Forelimb muscle (tissue), 1 donor: ENCODE measurements at regions not wholly inside any gene's neighbourhood (a gene's known extent, or its start where the extent isn't known, plus 50 kb on each side); places are given as distances from the start of the nearest gene placed in this dataset.
A peak's percentile ranks its signal among the peaks of the same experiment; 100 is the strongest.

Experiments
- DNase-seq: peaks from one replicate; pipeline ENCODE4 v3.0.0-alpha.2; 2013; ENCODE audit warnings: low read depth

DNA sequence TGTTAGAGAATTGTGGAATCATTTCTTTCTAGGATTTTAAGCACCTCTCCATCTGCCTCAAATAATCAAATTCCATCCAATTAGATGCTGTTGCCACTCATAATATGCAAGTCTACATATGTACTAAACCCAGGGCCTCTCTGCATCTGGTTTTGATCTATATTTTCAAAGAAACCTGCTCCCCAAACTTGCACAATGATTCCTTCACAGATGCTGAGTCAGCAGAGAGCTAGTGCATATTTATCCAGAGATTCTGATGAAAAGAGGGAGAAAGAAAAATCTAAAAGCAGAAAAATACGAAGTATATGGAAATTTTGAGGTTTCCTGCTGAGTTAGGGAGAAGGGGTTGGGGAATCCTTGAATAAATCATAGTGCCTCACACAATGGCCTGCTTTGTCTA is 235.1 kb upstream of the RBFOX1 start:
- DNase-seq, result no peak

DNA sequence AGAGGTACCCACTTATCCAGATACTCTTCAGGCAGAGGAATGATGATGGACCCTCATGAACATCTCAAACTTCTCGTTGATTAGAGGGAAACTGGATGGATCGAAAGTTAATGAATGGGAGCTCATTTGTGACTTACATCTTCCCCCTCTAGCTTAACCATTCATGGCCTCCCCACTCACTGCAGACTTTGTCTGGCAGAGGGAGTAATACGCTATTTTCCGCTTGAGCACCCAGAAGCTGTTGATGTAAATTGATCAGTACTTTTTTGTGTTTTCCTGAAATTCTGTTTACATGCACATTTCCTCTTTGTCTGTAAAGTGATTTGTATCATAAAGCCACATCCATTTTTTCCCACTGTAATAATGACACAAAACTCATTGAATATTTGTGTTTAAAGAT is 239.1 kb upstream of the RBFOX1 start:
- DNase-seq, result no peak

DNA sequence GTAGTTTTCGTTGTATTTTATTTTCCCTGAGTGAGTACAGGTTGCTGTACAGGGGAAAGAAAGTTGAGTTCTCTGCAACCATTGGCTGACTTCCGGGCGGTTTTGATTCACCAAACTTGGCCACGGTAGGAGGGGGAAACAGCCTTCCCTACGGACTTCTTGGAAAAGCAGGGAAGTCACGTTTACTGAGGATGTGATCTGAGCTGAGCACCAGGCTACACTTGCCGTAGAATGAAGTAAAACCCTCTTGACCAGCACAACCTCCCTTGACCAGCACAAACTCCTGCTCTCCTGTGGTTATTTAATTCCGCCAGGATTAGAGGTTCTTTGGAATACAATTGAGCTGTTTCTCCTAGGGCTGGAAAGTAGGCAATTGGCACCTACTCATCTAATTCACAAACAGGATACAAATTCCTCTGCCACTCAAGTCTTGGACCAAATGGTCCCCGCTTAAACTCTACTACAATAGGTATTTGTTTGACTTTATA is 242.0 kb upstream of the RBFOX1 start:
- DNase-seq, result no peak

- DNase-seq, result no peak
These were observed 242.9 kb upstream of the RBFOX1 start for GRCh38 chr16:7089751-7090150.

DNA sequence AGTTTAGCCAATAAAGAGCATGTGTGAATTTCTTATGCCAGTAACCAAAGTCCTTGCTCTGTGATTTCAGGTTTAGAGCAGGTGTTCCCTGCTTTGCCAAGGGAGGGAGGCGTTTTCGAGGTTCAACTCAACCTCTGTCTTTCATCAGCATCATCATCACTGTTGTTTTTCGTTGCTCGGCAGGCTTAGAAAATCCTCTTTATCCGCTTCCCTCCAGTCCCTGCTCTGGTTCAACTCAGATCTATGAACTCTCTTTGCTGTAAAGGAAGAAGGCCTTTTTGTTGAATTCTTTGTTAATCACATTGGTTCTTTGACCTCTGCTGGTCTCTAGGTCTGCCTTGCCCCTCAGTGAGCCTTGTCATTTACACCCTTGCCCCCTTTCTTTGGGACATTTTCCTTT is 243.9 kb upstream of the RBFOX1 start:
- no peak for DNase-seq

- DNase-seq, result peak; percentile 6
These were observed 245.6 kb upstream of the RBFOX1 start for GRCh38 chr16:7086822-7087616.

DNA sequence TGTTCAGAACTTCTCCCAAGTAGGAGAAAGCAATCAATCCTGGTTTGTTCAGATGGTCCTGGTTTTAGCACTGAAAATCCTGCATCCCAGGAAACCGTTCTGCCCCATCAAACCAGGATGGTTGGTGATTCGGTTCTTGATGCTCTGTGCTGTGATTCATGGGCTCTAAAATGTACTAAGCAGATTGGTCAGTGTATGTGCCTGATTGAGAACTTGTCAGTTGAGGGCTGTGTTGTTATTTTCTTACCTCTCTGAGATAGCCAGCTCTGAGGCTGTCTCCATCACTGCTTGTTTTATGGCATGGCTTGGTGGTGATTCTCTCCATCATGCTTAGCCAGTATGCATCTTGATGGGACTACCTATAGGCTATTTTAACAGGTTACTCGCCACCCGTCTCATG is 246.9 kb upstream of the RBFOX1 start:
- DNase-seq, result no peak

DNA sequence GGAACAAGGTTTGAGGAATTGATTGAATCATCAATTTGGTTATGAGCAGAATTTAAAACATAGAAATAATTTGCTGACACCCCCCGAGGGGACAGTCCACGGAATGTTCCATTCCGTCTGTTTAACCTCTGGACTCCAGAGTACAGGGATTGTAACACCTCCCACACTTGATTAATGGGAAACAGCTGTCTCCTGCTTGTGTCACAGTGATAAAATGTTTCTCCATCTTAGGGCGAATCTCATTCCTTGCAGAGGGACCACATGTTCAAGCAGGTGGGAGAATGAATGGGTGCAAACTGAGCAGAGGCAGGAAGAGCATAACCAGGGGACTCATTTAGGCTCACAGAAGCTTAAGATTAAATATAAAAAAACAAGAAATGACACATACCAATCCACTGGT is 249.5 kb upstream of the RBFOX1 start:
- no peak for DNase-seq

- DNase-seq, result no peak
These were observed 255.0 kb upstream of the RBFOX1 start for GRCh38 chr16:7077636-7078035.

- no peak for DNase-seq
These were observed 257.9 kb upstream of the RBFOX1 start for GRCh38 chr16:7074715-7075114.

- DNase-seq, result no peak
These were observed 275.2 kb upstream of the RBFOX1 start for GRCh38 chr16:7057458-7057857.

DNA sequence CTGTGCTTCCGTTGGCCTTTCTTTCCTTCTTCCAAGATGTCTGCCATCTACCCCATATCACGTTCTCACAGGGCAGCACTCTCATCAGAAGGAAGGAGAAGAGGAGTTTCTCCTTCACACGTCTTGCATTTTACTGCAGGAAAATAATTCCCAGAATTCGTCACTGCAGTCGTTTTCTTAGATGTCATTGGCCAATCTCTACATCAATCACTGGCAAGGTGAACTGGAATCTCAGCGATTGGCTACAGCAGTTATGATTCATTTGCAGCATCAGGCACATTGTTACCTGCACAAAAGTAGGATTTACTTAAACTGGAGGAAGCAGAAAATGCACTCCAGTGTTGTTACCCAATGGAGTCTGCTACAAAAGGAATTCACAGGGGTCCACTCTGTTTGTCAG is 277.2 kb upstream of the RBFOX1 start:
- DNase-seq, result no peak

- no peak for DNase-seq
These were observed 280.9 kb upstream of the RBFOX1 start for GRCh38 chr16:7051591-7052349.

- no peak for DNase-seq
These were observed 288.3 kb upstream of the RBFOX1 start for GRCh38 chr16:7044331-7044730.

- no peak for DNase-seq
These were observed 294.2 kb upstream of the RBFOX1 start for GRCh38 chr16:7038475-7038874.

- DNase-seq, result no peak
These were observed 295.1 kb upstream of the RBFOX1 start for GRCh38 chr16:7037495-7037894.

DNA sequence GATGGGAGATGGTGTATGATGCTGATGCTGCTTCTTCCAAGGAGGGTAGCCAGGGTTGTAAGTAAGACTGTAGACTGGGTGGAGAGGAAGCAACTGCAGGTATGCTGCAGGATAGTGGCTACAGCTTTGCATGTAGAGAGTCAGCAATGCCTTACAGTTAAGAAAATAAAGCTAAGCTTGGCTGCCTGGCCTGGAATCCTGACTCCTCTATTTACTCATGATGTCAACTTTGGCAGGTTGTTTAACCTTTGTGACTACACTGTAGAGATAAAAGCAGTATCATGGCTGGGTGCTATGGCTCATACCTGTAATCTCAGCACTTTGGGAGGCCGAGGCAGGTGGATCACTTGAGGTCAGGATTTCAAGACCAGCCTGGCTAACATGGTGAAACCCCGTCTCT is 301.6 kb upstream of the RBFOX1 start:
- DNase-seq, result no peak

- no peak for DNase-seq
These were observed 305.2 kb upstream of the RBFOX1 start for GRCh38 chr16:7027401-7027800.

- DNase-seq, result no peak
These were observed 306.0 kb upstream of the RBFOX1 start for GRCh38 chr16:7026639-7027038.

GRCh38 chr16:7025616-7026190 is 306.9 kb upstream of the RBFOX1 start:
- peak; percentile 11 for DNase-seq

GRCh38 chr16:7021653-7022275 is 310.9 kb upstream of the RBFOX1 start:
- DNase-seq, result no peak

GRCh38 chr16:7017006-7017662 is 315.5 kb upstream of the RBFOX1 start:
- DNase-seq, result no peak
